GM18868 (cell line): ENCODE measurements at regions not wholly inside any gene's neighbourhood (a gene's known extent, or its start where the extent isn't known, plus 50 kb on each side); places are given as distances from the start of the nearest gene placed in this dataset.
"Not testable (repeated sequence)": the region's sequence is repeated elsewhere in the genome, so short reads cannot be mapped to it uniquely, and the experiment has no call there.

Source experiments
- ATAC-seq: cut with Tn5 transposase; IDR thresholded peaks from one replicate; pipeline ENCODE4 v1.9.1; 2021; ENCODE audit warnings: mild to moderate bottlenecking, moderate library complexity; ENCODE audit not compliant: unreplicated experiment

DNA sequence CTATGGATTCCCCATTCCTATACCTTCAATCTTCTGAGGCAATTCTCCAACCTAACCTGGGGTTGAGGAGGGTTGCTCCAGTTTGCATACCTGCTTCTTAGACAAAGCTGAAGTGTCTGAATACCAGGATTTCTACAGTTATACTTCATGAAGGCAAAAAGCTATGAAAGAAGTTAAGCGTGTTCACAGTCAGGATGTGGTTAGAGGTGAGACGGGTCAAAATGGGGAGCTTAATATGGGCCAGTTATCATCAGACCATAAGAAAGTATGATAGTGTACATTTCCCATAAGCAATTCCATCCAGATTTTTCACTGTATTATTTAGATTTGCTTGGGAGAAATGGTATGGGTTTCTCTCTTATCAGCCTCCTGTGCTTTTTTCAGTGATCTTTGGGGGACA is 156.9 kb upstream of the FER start:
- ATAC-seq: no peak

DNA sequence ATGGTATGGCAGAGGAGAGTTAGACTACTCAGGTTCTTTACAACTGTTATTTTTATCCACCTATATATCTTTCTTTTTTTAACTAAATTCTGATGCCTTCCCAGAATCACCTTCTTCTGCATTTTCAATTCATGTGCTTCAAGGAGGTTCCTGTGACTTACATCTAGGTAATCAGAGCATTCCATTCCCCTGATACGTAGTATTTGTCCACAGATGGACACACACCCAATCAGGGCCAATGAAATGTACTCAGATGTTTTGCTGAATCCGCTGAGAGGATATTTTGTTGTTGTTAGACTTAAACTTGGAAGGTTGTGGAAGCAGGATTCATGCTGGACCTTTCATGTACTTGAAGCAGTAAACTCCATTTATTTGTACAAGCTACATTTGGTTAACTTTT is 159.4 kb upstream of the FER start:
- ATAC-seq: no peak

DNA sequence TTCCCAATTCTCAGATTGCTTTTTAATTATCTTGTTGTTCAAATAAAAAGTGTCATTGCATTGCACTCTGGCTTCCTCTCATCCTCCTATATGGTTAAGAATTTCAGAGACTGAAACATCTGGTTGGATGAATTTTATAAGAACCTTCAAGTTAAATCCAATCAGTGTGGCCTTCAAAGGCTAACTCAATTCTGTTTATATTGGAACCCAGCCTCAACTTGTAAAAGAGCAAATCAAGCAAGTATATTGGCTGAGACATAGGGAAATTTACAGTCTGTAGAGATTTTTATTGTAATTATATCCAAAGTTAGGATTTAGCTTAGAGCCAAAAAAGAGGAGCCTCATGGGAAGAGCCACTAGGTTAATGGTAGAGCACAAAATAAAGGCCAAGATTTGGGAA is 159.9 kb upstream of the FER start:
- no peak for ATAC-seq

DNA sequence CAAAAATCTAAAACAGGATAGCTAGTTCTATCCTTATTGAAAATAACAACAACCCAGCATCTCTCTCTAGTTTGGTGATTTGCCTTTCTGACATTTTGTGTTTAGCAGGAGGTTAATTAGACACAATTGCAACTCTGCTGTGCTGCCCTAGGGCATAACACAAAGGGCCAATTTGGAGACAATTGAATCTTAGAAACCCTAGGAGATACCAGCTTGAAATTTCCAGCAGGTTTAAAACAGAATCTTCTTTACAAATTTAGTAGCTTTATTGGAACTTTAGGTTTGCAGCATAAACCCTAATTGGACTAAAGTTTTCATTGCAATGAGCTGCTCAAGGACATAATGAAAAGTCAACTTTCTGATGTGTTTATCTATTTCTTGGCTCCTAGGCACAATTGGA is 166.7 kb upstream of the FER start:
- no peak for ATAC-seq

DNA sequence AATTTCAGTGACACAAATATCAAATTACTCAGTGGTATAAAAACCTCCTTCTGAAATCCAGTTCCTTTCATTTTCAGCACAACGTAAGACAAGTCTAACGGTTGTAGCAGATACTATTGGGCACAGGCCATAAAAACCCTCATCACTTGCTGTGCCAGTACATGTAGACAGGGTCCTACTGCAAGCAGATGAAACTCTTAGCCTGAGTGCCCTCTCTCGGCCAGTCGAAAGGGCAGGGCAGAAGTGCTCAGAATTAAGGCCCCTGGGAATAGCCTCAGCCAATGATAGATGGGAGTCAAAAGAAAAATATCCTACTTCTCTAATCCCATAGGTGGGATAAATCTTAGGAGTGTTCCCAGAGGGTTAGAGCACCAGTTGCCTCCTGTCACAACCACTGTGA is 168.5 kb upstream of the FER start:
- no peak for ATAC-seq

DNA sequence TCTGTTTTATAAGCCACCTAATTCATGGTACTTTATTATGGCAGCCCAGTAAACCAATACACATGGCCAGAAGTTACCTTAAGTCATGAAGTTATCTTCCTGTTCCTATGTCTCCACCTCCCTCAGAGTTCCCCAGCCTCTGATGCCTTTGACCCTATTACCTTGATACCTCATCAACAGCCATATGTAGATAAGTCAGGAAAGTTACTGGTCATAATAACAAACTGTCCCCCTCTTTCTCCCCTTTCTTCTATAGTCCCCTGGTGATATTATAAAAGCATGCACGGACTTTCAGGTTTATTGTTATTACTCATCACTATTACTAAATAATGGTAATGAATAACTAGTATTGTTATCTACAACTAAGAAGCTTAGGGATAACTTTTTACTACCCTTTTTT is 168.9 kb upstream of the FER start:
- no peak for ATAC-seq

DNA sequence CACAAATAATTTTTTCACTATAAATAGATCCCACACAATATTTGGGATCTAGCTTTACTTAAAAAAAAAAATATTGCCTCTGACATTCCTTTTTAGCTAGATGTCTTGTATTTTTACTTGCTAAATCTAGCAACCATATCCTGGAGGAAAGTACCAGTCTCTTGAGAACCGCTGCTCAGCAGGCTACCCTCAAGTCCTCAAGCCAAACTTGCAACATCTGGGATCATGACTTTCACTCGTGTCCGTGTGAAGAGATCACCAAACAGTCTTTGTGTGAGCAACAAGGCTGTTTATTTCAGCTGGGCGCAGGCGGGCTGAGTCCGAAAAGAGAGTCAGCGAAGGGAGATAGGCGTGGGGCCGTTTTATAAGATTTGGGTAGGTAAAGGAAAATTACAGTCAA is 180.3 kb upstream of the FER start:
- ATAC-seq: no peak

DNA sequence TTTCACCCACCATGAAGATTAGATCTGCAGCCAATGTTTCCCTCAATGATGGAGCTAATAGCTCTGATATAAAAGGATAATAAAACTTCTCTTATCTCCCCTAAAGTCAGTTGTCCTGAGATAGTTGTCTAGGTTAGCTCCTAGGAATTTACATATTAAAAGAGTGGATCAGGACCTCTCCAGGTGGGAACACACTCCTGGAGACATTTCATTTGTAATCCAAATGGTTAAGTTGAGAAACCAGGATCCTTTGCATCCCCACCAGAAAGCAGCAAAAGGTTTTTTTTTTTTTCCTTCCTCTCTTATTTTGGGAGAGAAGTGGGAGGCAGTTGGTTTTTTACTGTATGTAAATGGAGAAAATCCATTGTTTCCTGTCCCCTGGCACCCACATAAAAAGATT is 182.5 kb upstream of the FBXL17 start:
- ATAC-seq: no peak

DNA sequence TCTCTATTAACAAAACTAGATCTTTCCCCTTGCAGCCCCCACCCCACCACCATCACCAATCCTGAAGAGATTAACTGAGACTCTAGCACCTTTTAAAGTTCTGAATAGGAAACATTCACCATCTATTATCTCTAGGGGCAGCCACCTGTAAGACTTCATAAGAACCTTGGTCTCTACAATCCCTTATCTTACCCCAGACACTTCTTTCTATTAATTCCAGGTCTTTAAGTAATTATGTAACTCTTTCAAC is 180.2 kb upstream of the FBXL17 start:
- no peak for ATAC-seq

DNA sequence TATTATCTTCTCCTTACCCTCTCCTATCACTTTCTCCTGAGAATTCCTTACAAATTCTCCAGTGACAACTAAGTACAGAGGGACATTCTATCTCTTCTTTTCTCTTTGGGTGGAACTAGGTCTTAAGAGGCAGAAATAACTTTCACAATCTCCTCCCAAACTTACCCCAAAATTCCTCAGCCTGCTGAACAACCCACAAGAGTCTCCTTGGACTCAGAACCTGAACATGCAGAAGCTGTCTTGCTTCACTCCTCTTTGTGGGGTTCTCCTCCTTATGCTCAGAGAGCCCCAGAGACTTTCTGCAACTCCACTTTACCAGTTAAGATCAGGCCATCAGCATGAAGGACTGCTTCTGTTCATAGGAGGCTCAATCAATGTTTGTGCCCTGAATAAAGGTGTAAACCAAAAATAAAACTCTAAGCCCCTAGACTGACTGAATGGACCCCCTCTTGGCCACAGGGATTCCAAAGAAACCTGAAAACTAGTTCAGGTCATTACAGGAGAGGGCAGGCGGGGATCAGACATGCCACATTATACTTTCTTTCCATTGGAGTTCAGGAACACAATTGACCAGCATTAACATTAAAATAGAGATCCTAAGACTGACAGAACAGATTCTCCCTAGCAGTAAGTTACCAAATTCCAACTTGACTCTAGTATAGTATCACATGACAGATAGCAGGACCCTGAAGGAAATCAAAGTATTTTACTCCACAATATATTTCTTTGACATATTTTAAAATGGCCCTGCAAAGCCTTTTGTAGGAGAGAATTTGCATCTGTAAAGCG is 179.7 kb upstream of the FBXL17 start:
- ATAC-seq: no peak

DNA sequence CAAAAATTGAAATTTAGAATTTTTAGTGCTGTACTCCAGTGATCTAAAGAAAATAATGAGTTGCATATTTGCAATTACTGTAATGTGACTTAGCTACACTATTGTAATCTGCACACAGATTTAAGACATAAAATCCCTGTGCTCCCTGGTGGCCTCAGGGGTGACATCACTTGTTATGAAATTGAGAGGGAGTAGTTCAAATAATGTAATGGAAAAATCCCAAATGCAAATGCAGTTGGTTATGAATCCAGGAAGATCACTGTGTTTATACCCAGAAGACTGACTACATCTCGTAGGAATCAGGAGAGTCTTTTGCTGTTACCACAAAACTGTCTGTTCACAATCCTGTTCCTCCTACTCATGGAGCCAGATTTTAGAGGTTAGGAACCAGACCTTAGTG is 178.7 kb upstream of the FBXL17 start:
- no peak for ATAC-seq

DNA sequence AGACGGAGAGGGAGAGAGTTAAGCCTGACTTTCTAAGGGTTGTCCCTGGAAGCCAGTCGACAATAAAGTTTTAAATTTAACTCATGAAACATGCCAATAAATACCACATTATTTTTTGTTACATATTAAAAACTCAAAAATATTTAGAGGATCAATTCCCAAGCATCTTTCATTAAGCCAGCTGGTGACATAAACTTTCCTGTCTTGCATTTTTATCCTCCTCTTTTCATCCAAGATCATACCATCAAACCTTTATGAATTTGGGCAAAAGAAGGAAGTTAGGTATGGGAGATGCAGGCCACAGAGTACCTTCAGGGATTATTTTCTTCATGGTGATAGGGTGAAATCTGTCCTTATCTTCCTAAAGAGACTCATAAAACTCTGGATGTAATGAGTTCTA is 178.3 kb upstream of the FBXL17 start:
- no peak for ATAC-seq

DNA sequence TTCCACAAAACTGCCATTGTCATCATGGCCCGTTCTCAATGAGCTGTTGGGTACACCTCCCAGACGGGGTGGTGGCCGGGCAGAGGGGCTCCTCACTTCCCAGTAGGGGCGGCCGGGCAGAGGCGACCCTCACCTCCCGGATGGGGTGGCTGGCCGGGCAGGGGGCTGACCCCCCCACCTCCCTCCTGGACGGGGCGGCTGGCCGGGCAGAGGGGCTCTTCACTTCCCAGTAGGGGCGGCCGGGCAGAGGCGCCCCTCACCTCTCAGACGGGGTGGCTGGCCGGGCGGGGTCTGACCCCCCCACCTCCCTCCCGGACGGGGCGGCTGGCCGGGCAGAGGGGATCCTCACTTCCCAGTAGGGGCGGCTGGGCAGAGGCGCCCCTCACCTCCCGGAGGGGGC is 176.9 kb upstream of the FBXL17 start:
- ATAC-seq: not testable (repeated sequence)

DNA sequence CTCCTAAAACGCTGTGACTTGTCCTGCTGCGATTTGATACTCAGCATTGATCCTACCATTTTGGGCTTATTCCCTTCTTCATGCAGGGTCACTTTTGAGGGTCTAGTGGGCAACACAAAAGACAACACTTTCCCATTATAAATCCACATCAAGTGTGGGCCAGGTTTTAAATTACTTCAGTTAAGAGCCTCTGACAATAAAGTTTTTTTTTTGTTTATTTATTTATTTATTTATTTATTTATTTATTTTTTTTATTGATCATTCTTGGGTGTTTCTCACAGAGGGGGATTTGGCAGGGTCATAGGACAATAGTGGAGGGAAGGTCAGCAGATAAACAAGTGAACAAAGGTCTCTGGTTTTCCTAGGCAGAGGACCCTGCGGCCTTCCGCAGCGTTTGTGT is 176.2 kb upstream of the FBXL17 start:
- ATAC-seq: not testable (repeated sequence)

DNA sequence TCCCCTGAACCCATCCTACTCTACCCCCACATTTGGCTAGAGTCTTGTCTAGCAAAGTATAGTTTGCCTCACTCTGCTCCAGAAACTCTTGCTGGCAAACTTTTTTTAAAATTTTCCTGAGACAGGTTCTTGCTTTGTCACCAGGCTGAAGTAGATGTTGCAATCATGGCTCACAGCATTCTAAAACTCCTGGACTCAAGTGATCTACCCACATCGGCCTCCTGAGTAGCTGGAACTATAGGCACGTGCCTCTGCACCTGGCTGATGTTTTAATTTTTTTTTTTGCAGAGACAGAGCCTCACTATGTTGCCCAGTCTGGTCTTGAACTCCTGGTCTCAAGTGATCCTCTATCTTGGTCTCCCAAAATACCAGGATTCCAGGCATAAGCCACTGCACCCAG is 175.8 kb upstream of the FBXL17 start:
- no peak for ATAC-seq

DNA sequence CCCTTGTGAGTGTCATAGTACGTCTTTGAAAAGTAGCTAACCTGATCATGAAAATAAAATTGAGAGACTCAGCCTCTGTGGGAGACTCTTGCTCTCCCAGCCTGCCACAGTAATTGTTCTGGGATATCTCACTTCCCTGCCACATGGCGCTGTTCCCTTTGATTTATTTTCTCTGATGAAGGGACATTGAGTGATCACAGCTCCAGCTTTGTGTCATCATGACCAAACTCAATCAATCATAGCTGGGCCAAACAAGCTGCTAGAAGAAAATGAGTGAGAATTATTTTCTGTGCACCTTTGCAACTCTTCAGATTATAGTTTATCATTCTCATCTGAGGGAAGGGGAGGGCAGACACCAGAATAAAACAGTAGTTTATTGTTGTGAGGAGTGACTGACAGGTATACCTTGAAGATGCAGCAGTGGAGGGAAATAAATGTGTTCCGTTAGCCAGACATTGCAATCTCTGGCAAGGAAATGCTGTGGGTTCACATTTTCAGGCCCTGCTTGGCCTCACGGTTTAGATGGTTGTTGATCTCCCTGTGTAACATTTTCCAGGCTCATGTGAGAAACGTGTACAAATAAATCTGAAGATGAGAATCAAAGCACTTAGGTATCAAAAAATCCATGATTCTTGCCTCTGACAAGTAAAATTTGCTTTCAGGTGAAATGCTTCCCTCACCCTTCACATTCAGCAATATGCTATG is 174.7 kb upstream of the FBXL17 start:
- ATAC-seq: no peak

DNA sequence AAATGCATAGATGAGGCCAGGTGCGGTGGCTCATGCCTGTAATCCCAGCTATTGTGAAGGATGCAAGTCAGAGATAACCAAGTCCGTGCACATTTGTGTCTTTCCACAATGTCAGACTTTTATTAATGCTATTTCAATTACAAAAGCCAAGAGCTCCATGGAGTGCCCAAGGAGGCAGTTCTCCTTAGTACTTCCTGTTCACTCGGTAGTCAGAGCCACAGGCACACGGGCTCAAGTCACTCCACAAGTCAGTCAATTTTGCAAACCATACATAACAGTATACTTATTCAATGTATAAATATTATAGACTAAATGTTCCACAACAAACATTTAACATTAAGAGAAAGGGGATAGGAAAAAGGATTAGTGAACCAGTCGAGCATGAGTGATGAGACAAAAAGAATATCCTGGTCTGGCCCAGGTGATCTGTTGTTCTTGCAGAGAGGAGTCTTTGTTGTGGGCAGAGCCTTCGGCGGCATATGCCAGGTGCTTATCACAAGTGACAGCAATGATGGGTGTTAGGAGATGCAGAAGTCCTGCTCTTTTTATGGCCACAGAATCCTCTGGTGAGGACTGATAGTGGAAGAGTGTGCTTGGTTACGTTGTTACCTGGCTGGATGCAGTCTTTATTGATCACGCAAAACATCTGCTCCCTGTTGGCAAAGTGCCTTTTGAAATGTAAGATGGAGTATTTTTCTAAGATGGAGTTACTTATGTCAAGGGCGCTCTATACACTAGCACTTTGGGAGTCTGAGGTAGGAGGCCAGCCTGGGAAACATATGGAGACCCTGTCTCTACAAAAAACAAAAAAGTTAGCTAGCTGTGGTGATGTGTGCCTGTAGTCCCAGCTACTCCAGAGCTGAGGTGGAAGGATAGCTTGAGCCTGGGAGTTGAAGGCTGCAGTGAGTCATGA is 167.0 kb upstream of the FBXL17 start:
- no peak for ATAC-seq

DNA sequence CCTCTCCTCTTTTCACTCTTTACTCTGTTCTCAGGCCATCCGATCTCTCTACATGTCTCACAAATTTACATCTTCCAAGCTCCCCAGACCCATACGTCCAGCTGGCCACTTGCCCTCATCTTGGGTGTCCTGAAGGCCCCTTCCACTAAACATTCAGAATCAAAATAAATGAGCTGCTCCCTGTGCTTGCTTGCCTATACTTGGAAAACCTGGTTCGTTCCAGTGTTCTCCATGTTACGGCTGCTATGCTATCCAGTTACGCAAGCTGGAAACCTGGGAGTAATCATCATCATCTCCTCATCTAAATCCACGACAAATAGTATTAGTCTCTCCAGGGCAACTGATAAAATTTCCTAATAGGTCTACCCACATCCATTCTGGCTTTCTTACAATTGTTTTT is 165.0 kb upstream of the FBXL17 start:
- no peak for ATAC-seq

DNA sequence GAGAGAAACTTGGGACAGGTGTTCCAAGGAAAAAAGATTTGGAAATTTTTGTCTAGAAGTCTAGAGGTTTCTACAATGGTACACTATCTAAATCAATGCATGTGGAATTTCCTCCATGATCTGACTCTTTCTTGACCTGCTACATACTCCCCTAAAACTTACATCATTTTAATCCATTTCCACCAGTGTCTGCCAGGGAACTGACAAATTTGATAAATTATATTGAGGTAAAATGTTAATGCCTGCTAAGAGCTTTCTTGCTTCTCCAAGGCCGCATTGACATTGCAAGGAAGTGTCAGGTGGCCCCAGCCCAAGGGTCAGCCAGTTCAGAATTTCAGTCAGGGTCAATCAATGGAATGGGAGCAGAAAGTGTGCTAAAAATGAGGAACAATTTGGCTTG is 163.4 kb upstream of the FBXL17 start:
- no peak for ATAC-seq

DNA sequence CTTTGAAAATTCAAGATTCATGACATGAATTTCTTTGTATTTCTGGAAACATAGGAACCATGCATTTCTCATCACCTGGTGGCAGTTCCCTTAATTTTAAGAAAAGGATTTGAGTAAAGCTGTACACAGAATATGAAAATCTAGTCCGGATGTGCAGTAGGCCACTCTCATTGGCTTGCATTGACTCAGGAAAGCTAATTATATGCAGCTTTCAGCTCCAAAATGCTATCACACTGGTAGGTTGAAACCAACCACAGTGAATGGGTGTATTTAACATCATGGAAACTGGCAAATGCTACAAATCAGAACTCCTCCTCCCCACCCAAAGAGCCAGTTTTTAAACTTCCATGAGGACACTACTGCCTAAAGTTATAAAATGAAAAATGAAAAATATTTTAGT is 161.6 kb upstream of the FBXL17 start:
- ATAC-seq: peak; percentile 59

DNA sequence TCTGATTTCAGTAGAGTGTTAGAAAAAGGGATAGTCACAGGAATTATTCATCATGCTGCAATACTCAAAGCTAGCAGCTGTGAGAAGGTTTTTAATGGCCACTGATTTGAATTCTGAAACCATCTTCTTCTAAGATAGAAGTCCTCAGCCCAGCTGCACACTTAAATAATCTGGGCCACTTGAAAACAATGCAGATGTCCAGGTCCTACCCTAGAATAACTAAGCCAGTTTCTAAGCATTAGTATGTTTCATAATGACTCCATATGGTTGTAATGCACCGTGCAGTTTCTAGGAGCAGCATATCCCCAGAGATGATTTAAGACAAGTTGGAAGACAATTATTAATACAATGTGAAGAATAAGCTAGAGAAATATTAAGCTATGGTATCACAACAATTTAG is 159.9 kb upstream of the FBXL17 start:
- ATAC-seq: peak; percentile 71

DNA sequence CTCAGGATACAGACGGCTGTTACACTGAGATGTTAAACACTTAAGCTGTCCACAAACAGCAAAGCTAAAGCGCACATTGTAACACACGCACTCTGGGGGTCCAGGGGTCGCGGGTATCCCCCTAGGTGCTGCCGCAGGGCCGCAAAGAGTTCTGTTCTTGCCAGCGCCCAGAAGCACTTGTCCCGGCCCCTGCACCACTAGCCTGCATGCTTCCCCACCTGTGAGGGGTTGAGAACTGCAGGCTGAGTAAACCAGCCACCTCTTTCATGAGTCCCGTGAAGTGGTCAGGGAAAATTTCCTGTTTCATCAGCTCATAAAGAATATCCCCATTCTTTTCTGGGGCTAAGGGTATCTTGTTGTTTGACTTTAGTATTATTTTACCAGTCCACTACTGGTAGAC is 154.4 kb upstream of the FBXL17 start:
- ATAC-seq: no peak
